RWPE2 (cell line): ENCODE measurements at regions not wholly inside any gene's neighbourhood (a gene's known extent, or its start where the extent isn't known, plus 50 kb on each side); places are given as distances from the start of the nearest gene placed in this dataset.

Experiments
- ATAC-seq: fragments of 200-7000 bp; cut with Tn5 transposase; 3 replicates; pipeline ENCODE4 v1.9.1; 2021; ENCODE audit warnings: low read depth
- DNase-seq: peaks from one replicate; pipeline ENCODE4 v3.0.0-alpha.2; 2020; ENCODE audit warnings: low spot score
- H3K27ac ChIP-seq: fragments of 450-650 bp; 2 replicates; pipeline ENCODE4 v1.5.1; 2017; ENCODE audit warnings: mild to moderate bottlenecking; ENCODE audit not compliant: poor library complexity, severe bottlenecking
- H3K27me3 ChIP-seq: fragments of 250-450 bp; sonication (Bioruptor Pico); 2 replicates; pipeline ENCODE4 v1.5.1; 2021; ENCODE audit warnings: mild to moderate bottlenecking, moderate library complexity; ENCODE audit not compliant: insufficient read depth, poor library complexity, severe bottlenecking
- H3K36me3 ChIP-seq: fragments of 250-450 bp; sonication (Bioruptor Pico); 2 replicates; pipeline ENCODE4 v1.5.1; 2020; ENCODE audit warnings: low read depth, mild to moderate bottlenecking, moderate library complexity
- H3K4me1 ChIP-seq: fragments of 250-450 bp; sonication (Bioruptor Pico); 2 replicates; pipeline ENCODE4 v1.5.1; 2021; ENCODE audit warnings: mild to moderate bottlenecking, moderate library complexity; ENCODE audit not compliant: insufficient read depth, poor library complexity, severe bottlenecking
- H3K4me3 ChIP-seq: fragments of 250-450 bp; sonication (Bioruptor Pico); 2 replicates; pipeline ENCODE4 v1.5.1; 2021; ENCODE audit warnings: mild to moderate bottlenecking, moderate library complexity; ENCODE audit not compliant: severe bottlenecking
- H3K9me3 ChIP-seq: fragments of 250-450 bp; sonication (Bioruptor Pico); 2 replicates; pipeline ENCODE4 v1.5.1; 2021; ENCODE audit warnings: mild to moderate bottlenecking, moderate library complexity; ENCODE audit not compliant: severe bottlenecking
- CTCF ChIP-seq: fragments of 450-650 bp; IDR thresholded peaks from one replicate; pipeline ENCODE4 v1.5.1; 2017; ENCODE audit warnings: mild to moderate bottlenecking, moderate library complexity; ENCODE audit not compliant: poor library complexity, severe bottlenecking

- H3K36me3 ChIP-seq, result no peaks in the 10 kb centered on the region
- H3K27ac ChIP-seq, result no peak overlapping the region
- no peaks in the 10 kb centered on the region for H3K27me3 ChIP-seq
- DNase-seq (no peak), ATAC-seq (no peak)
- no peaks in the 10 kb centered on the region for H3K4me1 ChIP-seq
- H3K4me3 ChIP-seq, result no peak overlapping the region
- no peak for TF ChIP-seq CTCF
- H3K9me3 ChIP-seq, result no peaks in the 10 kb centered on the region
These were observed 133.4 kb downstream of the ATG4C start for GRCh38 chr1:62917314-62917713.

DNA sequence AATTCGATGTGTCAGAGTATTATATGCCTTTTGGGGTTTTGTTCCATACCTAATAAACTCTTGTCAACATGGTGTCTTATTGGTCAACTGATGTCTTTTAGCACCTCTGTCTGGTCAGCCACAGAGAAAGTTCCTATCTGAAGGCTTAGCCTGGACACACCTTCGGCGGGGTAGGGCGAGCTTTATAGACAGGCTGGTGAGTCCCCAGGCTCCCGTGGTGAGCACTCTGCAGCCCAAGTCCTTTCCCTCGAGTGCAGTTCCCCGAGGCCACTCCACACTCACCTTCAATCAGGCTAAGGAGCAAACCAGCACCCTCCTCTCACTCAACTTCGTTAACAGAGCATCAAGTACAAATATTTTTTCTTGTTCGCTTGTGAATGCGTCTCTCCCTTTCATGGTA is 133.9 kb downstream of the ATG4C start:
- H3K27me3 ChIP-seq, result no peaks in the 10 kb centered on the region

DNA sequence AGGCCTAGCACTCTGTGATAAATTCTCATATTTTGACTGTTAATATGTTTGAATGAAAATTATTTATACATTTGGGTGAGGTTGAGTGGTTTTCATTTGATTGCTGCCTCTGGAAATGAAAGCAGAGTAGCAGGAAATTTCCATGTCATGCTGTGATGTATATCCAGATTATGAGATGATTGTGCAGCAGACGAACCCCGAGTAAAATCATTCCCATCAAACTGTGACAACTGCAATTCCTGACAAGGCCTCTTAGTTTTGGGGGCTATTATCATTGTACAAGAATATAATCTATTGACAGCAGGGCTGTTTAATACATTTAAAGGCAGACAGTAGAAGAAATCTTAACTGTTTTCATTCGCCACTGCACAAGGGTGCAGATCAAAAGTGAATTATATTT is 134.8 kb downstream of the ATG4C start:
- no peak for DNase-seq
- Histone ChIP-seq H3K27ac (no peak overlapping the region), H3K4me1 (no peaks in the 10 kb centered on the region), H3K9me3 (no peaks in the 10 kb centered on the region), H3K4me3 (no peak overlapping the region), H3K36me3 (no peaks in the 10 kb centered on the region), H3K27me3 (no peaks in the 10 kb centered on the region)
- no peak for ATAC-seq
- no peak for TF ChIP-seq CTCF

More for the DNA sequence above, 133.9 kb downstream of the ATG4C start:
- TF ChIP-seq CTCF, result no peak
- Histone ChIP-seq H3K9me3 (no peaks in the 10 kb centered on the region), H3K27ac (no peak overlapping the region), H3K36me3 (no peaks in the 10 kb centered on the region), H3K4me1 (no peaks in the 10 kb centered on the region), H3K4me3 (no peak overlapping the region)
- ATAC-seq, result no peak
- no peak for DNase-seq

DNA sequence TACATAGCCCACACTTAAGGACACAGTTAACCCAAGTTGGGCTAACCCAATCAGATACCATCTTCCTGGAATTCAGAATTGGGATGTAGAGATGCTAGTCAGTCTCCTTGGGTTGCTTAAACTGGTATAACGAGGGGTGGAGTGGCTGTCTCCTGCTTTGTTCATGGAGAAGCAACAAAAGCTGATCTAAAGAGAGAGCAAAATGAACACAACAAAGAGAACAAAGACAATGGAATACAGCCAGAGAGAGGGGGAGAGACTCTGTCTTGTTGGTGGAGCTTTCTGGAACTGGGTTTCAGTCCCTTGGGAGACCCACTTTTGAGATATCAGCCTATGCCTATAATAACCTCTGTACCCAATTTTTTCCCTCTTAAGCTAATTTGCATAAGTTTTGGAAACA is 138.1 kb downstream of the ATG4C start:
- H3K9me3 ChIP-seq, result no peaks in the 10 kb centered on the region
- H3K27ac ChIP-seq, result no peak overlapping the region
- no peaks in the 10 kb centered on the region for H3K36me3 ChIP-seq
- no peak for ATAC-seq
- TF ChIP-seq CTCF, result no peak
- H3K4me3 ChIP-seq, result no peak overlapping the region
- H3K27me3 ChIP-seq, result peaks cover 3% of the 10 kb centered on the region
- DNase-seq, result no peak
- H3K4me1 ChIP-seq, result no peaks in the 10 kb centered on the region

DNA sequence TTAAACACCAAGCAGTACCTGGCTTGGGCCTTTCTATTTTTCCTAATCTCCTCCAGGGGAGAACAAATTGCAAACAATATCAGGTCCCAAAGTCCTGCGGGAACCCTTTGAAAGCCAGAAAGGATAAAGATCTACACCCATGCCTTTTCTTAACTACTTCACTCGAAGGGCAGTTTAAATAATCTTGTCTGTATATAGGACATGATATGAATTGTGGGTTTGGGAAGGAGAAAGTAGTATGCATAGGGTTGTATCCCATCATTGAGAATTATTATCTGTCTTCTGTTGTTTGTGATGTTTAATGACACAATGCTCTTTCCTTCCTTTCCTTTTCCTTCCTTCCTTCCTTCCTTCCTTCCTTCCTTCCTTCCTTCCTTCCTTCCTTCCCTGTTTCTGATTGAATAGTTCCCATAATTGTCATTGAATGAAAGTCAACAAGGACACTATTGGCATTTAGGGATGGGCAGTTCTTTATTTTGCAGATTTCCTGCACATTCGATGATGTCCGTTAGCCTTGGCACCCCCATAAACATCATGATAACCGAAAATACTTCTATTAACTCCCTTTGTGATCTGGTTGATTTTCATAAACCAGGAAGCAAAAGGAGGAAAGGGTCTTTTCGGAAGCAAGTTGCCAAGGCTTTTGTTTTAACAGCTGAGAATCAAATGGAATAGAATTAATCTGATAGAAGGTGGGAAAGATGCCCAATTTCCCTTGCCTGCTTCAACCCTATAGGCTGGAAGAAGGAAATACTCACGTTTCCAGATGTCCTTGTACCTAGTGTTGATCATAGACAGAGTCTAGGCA is 141.3 kb downstream of the ATG4C start:
- no peak for ATAC-seq
- TF ChIP-seq CTCF, result no peak
- no peak overlapping the region for H3K27ac ChIP-seq
- DNase-seq, result no peak
- peaks cover 3% of the 10 kb centered on the region for H3K27me3 ChIP-seq
- H3K4me3 ChIP-seq, result no peak overlapping the region
- no peaks in the 10 kb centered on the region for H3K9me3 ChIP-seq
- no peaks in the 10 kb centered on the region for H3K36me3 ChIP-seq
- H3K4me1 ChIP-seq, result no peaks in the 10 kb centered on the region
